ENCODE measurements at regions not wholly inside any gene's neighbourhood (a gene's known extent, or its start where the extent isn't known, plus 50 kb on each side); places are given as distances from the start of the nearest gene placed in this dataset.
"Not testable (repeated sequence)": the region's sequence is repeated elsewhere in the genome, so short reads cannot be mapped to it uniquely, and the experiment has no call there.

GRCh38 chr7:110448918-110449317 lies 642.0 kb upstream of the LRRN3 start:
- no peaks in the 10 kb centered on the region for H3K4me1 ChIP-seq
- H3K9me3 ChIP-seq, result no peaks in the 10 kb centered on the region
- TF ChIP-seq CTCF (IDR thresholded peaks at IDR 0.05 in 4 of 5, conservative IDR thresholded peaks at IDR 0.05 in 1 of 5), result no peak
- intact Hi-C loops (cut with DNase I; ENCODE audit: low total_unique reads), result no loop called here
- DNase-seq (no peak), ATAC-seq (no peak)
- H3K27ac ChIP-seq, result no peak overlapping the region
- H3K4me3 ChIP-seq, result no peak overlapping the region
- H3K36me3 ChIP-seq, result no peaks in the 10 kb centered on the region
- in situ Hi-C loops (cut with MboI; ENCODE audit: low sequenced_read_pairs in 4 of 4), result no loop called here
- H3K27me3 ChIP-seq, result no peaks in the 10 kb centered on the region

GRCh38 chr7:110454713-110455112 lies 636.2 kb upstream of the LRRN3 start:
- in situ Hi-C loops (cut with MboI; ENCODE audit: low sequenced_read_pairs in 4 of 4) (no loop called here), intact Hi-C loops (cut with DNase I; ENCODE audit: low total_unique reads) (no loop called here)
- Histone ChIP-seq H3K4me1 (no peaks in the 10 kb centered on the region), H3K27me3 (no peaks in the 10 kb centered on the region), H3K36me3 (no peaks in the 10 kb centered on the region), H3K4me3 (no peak overlapping the region), H3K27ac (no peak overlapping the region), H3K9me3 (no peaks in the 10 kb centered on the region)
- ATAC-seq, result no peak
- no peak for DNase-seq
- TF ChIP-seq POLR2A (IDR thresholded peaks at IDR 0.05), result no peak
- no peak for TF ChIP-seq CTCF (IDR thresholded peaks at IDR 0.05 in 4 of 5, conservative IDR thresholded peaks at IDR 0.05 in 1 of 5)

GRCh38 chr7:110461621-110462020 lies 629.3 kb upstream of the LRRN3 start:
- intact Hi-C loops (cut with DNase I; ENCODE audit: low total_unique reads) (no loop called here), in situ Hi-C loops (cut with MboI; ENCODE audit: low sequenced_read_pairs in 4 of 4) (no loop called here)
- Histone ChIP-seq H3K36me3 (no peaks in the 10 kb centered on the region), H3K4me1 (no peaks in the 10 kb centered on the region), H3K27ac (no peak overlapping the region), H3K9me3 (no peaks in the 10 kb centered on the region), H3K27me3 (no peaks in the 10 kb centered on the region), H3K4me3 (no peak overlapping the region)
- DNase-seq (no peak), ATAC-seq (no peak)
- TF ChIP-seq POLR2A (IDR thresholded peaks at IDR 0.05) (no peak), CTCF (IDR thresholded peaks at IDR 0.05 in 4 of 5, conservative IDR thresholded peaks at IDR 0.05 in 1 of 5) (no peak)

- H3K27ac ChIP-seq, result no peak overlapping the region
- H3K4me1 ChIP-seq, result no peaks in the 10 kb centered on the region
- no peak for ATAC-seq
- H3K4me3 ChIP-seq, result no peak overlapping the region
- in situ Hi-C loops (cut with MboI; ENCODE audit: low sequenced_read_pairs in 4 of 4) (no loop called here), intact Hi-C loops (cut with DNase I; ENCODE audit: low total_unique reads) (no loop called here)
- H3K9me3 ChIP-seq, result no peaks in the 10 kb centered on the region
- no peak for DNase-seq
- no peaks in the 10 kb centered on the region for H3K36me3 ChIP-seq
- TF ChIP-seq POLR2A (IDR thresholded peaks at IDR 0.05) (no peak), CTCF (IDR thresholded peaks at IDR 0.05 in 4 of 5, conservative IDR thresholded peaks at IDR 0.05 in 1 of 5) (no peak)
- no peaks in the 10 kb centered on the region for H3K27me3 ChIP-seq
Observed at GRCh38 chr7:110470420-110470819, 620.5 kb upstream of the LRRN3 start.

- DNase-seq; H3K36me3 ChIP-seq; H3K27me3 ChIP-seq; H3K4me1 ChIP-seq; in situ Hi-C loops (cut with MboI; ENCODE audit: low sequenced_read_pairs in 4 of 4); H3K27ac ChIP-seq; intact Hi-C loops (cut with DNase I; ENCODE audit: low total_unique reads); ATAC-seq; H3K4me3 ChIP-seq; H3K9me3 ChIP-seq: not testable (repeated sequence)
Observed at GRCh38 chr7:110472419-110472818, 618.5 kb upstream of the LRRN3 start.
